ENCODE measurements at regions not wholly inside any gene's neighbourhood (a gene's known extent, or its start where the extent isn't known, plus 50 kb on each side); places are given as distances from the start of the nearest gene placed in this dataset.

DNA sequence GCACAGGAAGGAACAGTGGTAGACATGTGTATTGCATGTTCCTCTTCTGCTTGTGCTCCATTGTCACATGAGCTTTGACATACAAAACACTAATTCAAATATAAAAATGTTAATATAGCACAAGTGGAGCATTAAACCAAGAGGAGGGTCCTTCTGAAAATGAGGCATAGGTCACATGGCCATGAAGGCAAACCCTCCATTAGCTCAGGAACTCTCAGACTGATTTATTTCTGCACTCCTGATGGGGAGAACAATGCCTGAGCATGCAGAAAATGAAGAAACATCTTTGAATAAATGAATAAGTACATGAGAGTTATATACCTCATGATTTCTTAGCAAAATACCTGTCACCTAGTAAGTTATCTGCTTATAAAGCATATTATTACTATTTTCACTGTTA is 769.2 kb upstream of the EPHA5 start:
- CTCF ChIA-PET: no interaction called here
- H3K4me3 Mint-ChIP-seq (ENCODE audit: unreplicated experiment): no peak overlapping the region
- no peaks in the 10 kb centered on the region for H3K36me3 Mint-ChIP-seq (ENCODE audit: insufficient read depth, unreplicated experiment)
- no peak for DNase-seq (ENCODE audit: unreplicated experiment)
- no peak overlapping the region for H3K27ac Mint-ChIP-seq (ENCODE audit: low read depth, unreplicated experiment)
- no TSS peak for BruUV-seq (replicated peaks)
- H3K9me3 Mint-ChIP-seq (ENCODE audit: unreplicated experiment): peaks cover 8% of the 10 kb centered on the region
- POLR2A ChIA-PET: no interaction called here
- intact Hi-C loops (cut with micrococcal nuclease): no loop called here
- H3K27me3 Mint-ChIP-seq (ENCODE audit: insufficient read depth, unreplicated experiment): no peaks in the 10 kb centered on the region
- no peak for TF ChIP-seq CTCF (IDR thresholded peaks at IDR 0.05; ENCODE audit: unreplicated experiment)
- H3K4me1 Mint-ChIP-seq (ENCODE audit: insufficient read depth, unreplicated experiment): no peaks in the 10 kb centered on the region

DNA sequence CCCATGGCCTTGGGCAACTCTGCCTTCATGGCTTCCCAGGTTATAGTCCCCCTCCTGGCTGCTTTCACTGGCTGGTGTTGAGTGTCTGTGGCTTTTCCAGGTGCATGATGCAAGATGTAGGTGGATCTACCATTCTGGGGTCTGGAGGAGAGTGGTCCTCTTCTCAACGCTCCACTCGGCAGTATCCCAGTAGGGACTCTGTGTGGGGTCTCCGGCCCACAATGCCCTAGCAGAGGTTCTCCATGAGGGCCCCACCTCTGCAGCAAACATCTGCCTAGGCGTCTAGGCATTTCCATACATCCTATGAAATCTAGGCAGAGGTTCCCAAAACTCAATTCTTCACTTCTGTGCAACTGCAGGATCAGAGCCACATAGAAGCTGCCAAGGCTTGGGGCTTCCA is 763.4 kb upstream of the EPHA5 start:
- no peaks in the 10 kb centered on the region for H3K36me3 Mint-ChIP-seq (ENCODE audit: insufficient read depth, unreplicated experiment)
- peaks cover 7% of the 10 kb centered on the region for H3K9me3 Mint-ChIP-seq (ENCODE audit: unreplicated experiment)
- TF ChIP-seq CTCF (IDR thresholded peaks at IDR 0.05; ENCODE audit: unreplicated experiment): no peak
- no peak overlapping the region for H3K4me3 Mint-ChIP-seq (ENCODE audit: unreplicated experiment)
- H3K27ac Mint-ChIP-seq (ENCODE audit: low read depth, unreplicated experiment): no peak overlapping the region
- intact Hi-C loops (cut with micrococcal nuclease): no loop called here
- POLR2A ChIA-PET: no interaction called here
- CTCF ChIA-PET: no interaction called here
- BruUV-seq (replicated peaks): no TSS peak
- DNase-seq (ENCODE audit: unreplicated experiment): no peak
- H3K4me1 Mint-ChIP-seq (ENCODE audit: insufficient read depth, unreplicated experiment): peaks cover 4% of the 10 kb centered on the region
- H3K27me3 Mint-ChIP-seq (ENCODE audit: insufficient read depth, unreplicated experiment): no peaks in the 10 kb centered on the region

GRCh38 chr4:66430856-66431255 is 760.6 kb upstream of the EPHA5 start:
- intact Hi-C loops (cut with micrococcal nuclease): no loop called here
- Mint-ChIP-seq H3K4me1 (ENCODE audit: insufficient read depth, unreplicated experiment) (peaks cover 4% of the 10 kb centered on the region), H3K27ac (ENCODE audit: low read depth, unreplicated experiment) (peak overlapping the region; percentile 46), H3K9me3 (ENCODE audit: unreplicated experiment) (no peaks in the 10 kb centered on the region), H3K4me3 (ENCODE audit: unreplicated experiment) (no peak overlapping the region), H3K36me3 (ENCODE audit: insufficient read depth, unreplicated experiment) (no peaks in the 10 kb centered on the region), H3K27me3 (ENCODE audit: insufficient read depth, unreplicated experiment) (no peaks in the 10 kb centered on the region)
- ChIA-PET POLR2A (no interaction called here), CTCF (no interaction called here)
- DNase-seq (ENCODE audit: unreplicated experiment): no peak
- no TSS peak for BruUV-seq (replicated peaks)
- TF ChIP-seq CTCF (IDR thresholded peaks at IDR 0.05; ENCODE audit: unreplicated experiment): no peak

GRCh38 chr4:66429276-66429675 is 759.0 kb upstream of the EPHA5 start:
- intact Hi-C loops (cut with micrococcal nuclease): no loop called here
- POLR2A ChIA-PET: interaction anchor here (0.6 kb wide), 1 partner anchor 169 kb away, joined by 4 read pairs; no protein-coding TSS in a partner anchor
- H3K27ac Mint-ChIP-seq (ENCODE audit: low read depth, unreplicated experiment): no peak overlapping the region
- no TSS peak for BruUV-seq (replicated peaks)
- DNase-seq (ENCODE audit: unreplicated experiment): no peak
- H3K4me3 Mint-ChIP-seq (ENCODE audit: unreplicated experiment): no peak overlapping the region
- no peaks in the 10 kb centered on the region for H3K9me3 Mint-ChIP-seq (ENCODE audit: unreplicated experiment)
- H3K4me1 Mint-ChIP-seq (ENCODE audit: insufficient read depth, unreplicated experiment): peaks cover 4% of the 10 kb centered on the region
- CTCF ChIA-PET: no interaction called here
- no peaks in the 10 kb centered on the region for H3K36me3 Mint-ChIP-seq (ENCODE audit: insufficient read depth, unreplicated experiment)
- TF ChIP-seq CTCF (IDR thresholded peaks at IDR 0.05; ENCODE audit: unreplicated experiment): no peak
- no peaks in the 10 kb centered on the region for H3K27me3 Mint-ChIP-seq (ENCODE audit: insufficient read depth, unreplicated experiment)
